ENCODE measurements at regions not wholly inside any gene's neighbourhood (a gene's known extent, or its start where the extent isn't known, plus 50 kb on each side); places are given as distances from the start of the nearest gene placed in this dataset.
"Not testable (repeated sequence)": the region's sequence is repeated elsewhere in the genome, so short reads cannot be mapped to it uniquely, and the experiment has no call there.

DNA sequence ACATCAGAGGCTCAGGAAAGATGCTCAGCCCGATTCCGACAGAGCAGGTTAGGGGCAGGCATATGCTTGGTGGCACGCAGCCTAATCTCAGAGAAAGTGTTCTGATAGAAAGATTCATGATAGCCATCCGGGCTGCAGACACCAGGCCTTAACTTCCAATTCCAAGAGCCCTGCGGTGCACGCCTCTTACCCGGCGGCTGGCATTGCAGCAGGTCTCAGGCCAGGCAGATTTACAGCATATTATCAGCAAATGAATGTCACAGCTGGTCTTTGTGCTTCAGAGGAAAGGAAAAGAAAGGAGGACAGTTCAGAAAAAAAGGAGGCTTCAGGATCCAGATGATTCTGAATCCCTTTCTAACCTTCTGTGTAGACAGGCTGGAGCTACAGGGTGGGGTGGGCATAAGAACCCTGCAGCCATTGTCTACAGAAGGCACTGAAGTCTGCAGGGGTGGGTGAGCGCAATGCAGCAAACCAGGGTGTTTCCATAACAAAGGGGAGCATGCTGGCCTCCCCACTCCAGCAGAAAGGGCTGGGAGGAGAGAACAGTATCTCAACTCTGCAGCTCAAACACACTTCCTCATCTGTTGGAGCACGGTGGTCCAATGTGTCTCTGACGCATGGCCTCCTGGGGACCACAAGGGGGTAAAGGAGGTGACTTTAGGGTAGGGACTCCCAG is 277.4 kb upstream of the XYLT1 start:
- DNase-seq (ENCODE audit: low read depth), result no peak

GRCh38 chr16:17747081-17747756 is 276.5 kb upstream of the XYLT1 start:
- DNase-seq (ENCODE audit: low read depth), result peak; percentile 9

DNA sequence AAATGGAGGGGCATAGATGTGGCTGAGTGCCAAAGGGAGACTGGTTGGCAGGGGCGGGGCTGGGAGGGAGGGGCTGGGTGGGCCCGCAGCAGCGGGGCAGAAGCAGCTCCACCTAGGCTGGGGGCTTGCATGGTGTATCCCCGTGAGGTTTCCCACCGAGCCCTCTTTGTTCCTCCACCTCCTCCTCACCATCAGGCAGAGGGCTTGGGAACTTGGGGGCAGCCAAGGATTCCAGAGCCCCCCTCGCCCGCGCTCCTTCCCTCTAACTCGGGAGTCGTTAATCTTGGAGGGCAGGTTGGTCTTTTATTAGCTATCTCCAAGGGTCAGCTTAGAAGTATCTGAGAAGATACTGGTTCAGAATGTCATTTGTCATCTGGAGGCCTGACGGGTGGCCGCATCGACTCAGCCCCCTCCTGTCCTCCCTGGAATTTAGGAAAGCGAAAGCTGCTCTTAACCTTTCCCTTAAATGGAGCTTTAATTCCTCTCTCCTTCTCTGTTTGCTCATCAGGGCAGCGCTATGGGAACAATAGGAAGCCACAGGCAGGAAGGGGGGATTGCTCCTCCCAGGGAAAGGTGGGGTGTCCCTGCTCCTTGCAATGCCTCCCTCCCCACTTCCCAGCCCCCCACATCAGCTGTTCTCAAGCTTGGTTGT is 274.3 kb upstream of the XYLT1 start:
- peak; percentile 15 for DNase-seq (ENCODE audit: low read depth)

GRCh38 chr16:17743578-17743977 is 272.8 kb upstream of the XYLT1 start:
- no peak for DNase-seq (ENCODE audit: low read depth)

- no peak for DNase-seq (ENCODE audit: low read depth)
These were observed 272.4 kb upstream of the XYLT1 start for GRCh38 chr16:17743158-17743557.

DNA sequence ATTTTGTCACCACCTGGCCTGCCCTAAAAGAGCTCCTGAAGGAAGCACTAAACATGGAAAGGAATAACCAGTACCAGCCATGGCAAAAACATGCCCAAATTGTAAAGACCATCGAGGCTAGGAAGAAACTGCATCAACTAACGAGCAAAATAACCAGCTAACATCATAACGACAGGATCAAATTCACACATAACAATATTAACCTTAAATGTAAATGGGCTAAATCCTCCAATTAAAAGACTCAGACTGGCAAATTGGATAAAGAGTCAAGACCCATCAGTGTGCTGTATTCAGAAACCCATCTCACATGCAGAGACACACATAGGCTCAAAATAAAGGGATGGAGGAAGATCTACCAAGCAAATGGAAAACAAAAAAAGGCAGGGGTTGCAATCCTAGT is 264.3 kb upstream of the XYLT1 start:
- not testable (repeated sequence) for DNase-seq (ENCODE audit: low read depth)

GRCh38 chr16:17729820-17730219 is 259.1 kb upstream of the XYLT1 start:
- no peak for DNase-seq (ENCODE audit: low read depth)

DNA sequence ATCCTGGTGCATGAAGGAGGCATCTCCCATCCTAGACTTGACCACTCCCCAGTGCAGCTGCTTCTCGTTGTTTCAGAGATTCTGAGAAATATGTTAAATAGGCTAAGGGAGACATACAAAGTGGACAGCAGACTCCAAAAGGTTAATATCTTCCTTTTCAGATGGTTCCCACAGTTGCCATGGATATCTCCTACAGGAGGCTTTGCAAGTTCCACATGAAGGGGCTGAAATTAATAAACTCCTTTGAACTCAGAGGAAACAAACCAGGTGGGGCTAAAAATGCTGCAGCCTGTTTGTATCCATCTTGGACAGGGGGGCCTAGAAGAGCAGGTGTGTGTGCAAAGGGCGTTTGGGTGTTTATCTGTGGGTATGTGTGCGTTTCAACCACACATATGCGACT is 257.4 kb upstream of the XYLT1 start:
- DNase-seq (ENCODE audit: low read depth), result no peak

DNA sequence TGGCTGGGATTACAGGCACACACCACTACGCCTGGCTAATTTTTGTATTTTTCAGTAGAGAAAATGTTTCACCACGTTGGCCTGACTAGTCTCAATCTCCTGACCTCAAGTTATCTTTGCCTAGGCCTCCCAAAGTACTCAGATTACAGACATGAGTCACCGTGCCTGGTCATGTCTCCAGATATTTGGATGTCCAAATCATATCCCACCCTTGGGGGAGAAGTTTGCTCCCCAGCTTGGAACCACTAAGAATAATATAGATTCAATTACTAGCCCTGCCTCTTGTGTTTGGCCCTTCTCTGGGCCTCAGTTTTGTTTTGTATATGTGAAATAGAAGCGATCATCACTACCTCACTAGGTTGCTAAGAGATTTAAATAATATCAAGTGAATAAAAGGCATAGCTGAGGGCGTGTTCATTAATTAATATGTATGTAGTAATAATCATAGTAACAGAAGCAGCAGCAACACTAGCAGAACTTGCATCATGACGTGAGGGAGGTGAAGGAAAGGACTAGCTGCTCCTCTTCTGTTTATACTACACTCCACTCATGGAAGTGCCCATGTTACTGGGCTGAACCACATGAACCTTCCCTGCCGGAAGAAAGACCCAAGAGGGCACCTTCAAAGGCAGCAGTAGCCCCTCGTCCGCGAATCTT is 253.6 kb upstream of the XYLT1 start:
- peak; percentile 73 for DNase-seq (ENCODE audit: low read depth)

- DNase-seq (ENCODE audit: low read depth), result peak; percentile 21
These were observed 252.9 kb upstream of the XYLT1 start for GRCh38 chr16:17723531-17724134.

DNA sequence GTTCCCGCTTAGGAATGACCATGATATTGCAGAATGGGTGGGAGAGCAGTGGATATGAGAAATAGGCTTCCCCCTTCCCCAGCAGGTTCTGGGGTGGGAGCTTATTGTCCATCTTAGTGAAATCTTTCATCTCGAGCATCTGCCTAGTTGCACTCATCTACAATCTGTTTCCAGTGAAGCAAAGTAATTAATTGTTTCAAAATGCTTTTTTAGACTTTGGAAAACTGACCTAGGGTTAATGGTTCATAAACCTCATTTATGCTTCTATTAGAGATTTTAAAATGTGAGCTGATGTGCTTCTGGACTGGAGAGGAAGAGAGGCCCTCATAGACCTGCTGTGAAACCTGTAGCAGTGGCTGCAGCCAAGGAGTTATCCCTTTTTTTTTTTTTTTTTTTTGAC is 247.7 kb upstream of the XYLT1 start:
- no peak for DNase-seq (ENCODE audit: low read depth)

DNA sequence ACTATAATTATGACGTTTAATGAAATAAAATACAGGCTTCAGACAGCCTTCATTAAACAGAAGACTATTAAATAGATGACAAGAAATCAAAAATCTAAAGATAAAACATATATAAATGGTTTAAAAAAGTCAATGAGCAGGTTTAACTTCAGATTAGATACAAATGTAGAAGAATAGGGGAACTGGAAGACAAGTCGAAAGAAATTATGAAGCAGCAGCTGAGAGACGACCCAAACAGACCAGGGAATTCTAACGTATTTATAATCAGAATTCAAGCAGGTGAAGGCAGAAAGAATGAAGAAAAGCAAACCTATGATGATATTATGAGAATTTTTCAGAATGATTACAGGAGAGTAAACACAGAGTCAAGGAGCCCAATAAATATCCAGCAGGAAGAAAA is 235.1 kb upstream of the XYLT1 start:
- no peak for DNase-seq (ENCODE audit: low read depth)

GRCh38 chr16:17696616-17697015 is 225.9 kb upstream of the XYLT1 start:
- DNase-seq (ENCODE audit: low read depth), result no peak

- no peak for DNase-seq (ENCODE audit: low read depth)
These were observed 221.7 kb upstream of the XYLT1 start for GRCh38 chr16:17692484-17692883.

GRCh38 chr16:17691899-17692176 is 221.1 kb upstream of the XYLT1 start:
- no peak for DNase-seq (ENCODE audit: low read depth)

DNA sequence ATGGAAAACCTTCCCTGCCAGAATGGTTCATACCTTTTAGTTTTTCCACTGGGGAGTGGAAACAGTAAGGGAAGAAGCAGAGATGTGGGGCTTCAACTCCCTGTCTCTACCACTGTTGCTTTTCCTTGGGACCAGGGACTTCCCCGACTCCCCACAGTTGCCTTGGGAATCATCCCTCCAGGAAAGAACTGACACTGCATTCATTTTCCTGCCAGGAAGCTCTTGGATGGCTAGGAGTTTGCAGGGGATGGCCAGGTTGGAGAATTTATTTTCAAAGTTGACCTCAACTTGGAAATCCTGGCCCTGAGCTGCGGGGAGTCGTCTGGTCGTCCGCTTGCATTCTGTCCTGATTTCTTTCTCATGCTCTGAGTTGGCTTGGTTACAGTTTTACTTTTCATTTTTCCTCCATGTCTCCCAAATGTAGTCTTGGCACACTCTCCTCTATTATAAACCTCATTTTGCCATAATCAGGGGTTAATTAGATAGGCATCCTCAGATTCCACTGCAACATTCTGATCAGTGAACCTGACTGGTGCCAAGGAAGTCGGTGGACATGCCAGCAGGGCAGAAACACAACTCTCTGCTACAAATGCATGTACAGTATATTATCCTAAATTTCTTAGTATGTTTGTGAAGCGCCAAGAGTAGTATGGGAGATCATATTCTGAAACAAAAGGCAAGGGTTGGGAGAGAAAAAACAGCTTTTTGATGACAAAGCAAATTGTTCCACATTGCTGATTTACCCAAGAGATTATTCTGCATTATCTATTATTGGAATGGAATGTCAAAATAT is 220.5 kb upstream of the XYLT1 start:
- no peak for DNase-seq (ENCODE audit: low read depth)

- DNase-seq (ENCODE audit: low read depth), result no peak
These were observed 214.7 kb upstream of the XYLT1 start for GRCh38 chr16:17685447-17685846.

- DNase-seq (ENCODE audit: low read depth), result no peak
These were observed 212.5 kb upstream of the XYLT1 start for GRCh38 chr16:17683281-17683680.

DNA sequence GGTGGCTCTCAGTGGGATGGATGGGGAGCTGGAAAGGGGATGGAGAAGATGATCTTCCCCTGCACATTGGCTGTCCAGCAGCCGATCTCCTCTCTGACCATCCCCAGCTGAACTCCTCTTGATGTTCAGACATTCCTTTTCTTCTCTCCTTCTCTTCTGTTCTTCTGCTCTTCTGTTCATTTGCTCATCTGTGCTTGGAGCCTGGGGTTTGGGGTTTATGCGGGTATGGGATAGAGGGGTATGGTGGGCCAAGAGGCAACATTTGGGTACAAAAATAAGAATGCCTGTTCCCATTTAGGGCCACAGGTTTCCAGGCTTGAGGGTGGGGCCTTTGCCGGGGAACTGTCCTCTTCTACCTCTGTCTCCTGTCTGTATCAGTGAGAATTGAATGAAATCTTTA is 205.4 kb upstream of the XYLT1 start:
- no peak for DNase-seq (ENCODE audit: low read depth)

DNA sequence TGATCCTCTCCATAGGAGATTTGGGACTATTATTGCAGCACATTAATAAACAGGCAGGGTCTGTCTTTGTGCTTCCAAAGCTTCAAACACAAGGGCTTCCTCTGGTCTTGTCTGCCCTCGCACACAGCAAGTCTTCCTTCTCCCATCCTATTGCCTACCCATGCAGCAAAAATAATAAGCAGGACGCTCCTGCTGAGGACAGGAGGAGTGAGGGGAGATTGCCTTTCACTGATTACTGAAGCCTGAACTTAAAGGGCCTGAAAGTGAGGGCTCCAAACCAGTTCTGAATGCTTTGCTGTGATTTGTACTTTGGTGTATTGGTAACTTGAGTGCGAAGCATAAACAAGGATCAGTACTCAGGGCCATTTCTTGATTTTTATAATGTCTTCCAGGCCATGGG is 197.6 kb upstream of the XYLT1 start:
- DNase-seq (ENCODE audit: low read depth), result no peak

DNA sequence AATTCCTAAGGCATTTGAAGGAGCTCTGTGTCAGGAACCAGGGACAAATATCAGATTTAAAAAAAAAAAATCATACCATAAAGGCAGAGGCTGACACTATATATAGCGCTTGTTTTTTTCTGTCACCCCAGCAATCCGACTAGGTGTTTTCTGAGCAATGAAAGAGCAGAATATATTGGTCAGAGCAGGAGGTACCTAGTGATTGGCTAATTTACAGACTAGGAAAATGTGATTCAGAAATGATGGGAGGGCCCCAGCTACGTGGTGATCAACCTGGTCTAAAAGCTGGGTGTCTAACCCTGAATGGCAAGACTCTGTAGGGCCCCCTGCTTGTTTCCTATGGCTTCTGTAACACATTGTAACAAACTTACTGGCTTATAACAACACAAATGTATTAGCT is 195.5 kb upstream of the XYLT1 start:
- DNase-seq (ENCODE audit: low read depth), result no peak

DNA sequence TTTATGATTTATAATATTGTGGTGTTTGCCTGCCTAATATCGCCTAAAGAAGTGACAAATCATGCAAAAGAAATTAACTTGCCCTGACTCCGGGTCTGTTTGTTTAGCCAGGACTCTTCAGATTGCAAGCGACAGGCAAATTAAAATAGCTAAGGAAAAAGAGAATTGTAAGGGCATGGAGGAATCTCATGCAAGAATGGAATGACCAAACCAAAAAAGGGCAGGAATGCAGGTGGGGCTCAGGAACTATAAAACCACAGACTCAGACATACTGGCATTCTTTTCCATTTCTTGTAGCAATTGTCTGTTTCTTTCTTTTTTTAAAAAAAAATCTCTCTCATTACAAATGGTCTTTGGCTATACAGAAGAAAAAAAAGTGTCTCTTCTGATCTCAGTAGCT is 188.1 kb upstream of the XYLT1 start:
- no peak for DNase-seq (ENCODE audit: low read depth)
